ENCODE measurements at regions not wholly inside any gene's neighbourhood (a gene's known extent, or its start where the extent isn't known, plus 50 kb on each side); places are given as distances from the start of the nearest gene placed in this dataset.

GRCh38 chr5:144577676-144578075 lies 407.0 kb downstream of the KCTD16 start:
- TF ChIP-seq CTCF (conservative IDR thresholded peaks at IDR 0.05; ENCODE audit: low read depth, low read length) (no peak), EZH2 (IDR thresholded peaks at IDR 0.05; ENCODE audit: borderline replicate concordance, low read depth, low read length, poor library complexity, severe bottlenecking) (no peak)

Measured in A673 (cell line).